ENCODE measurements at regions not wholly inside any gene's neighbourhood (a gene's known extent, or its start where the extent isn't known, plus 50 kb on each side); places are given as distances from the start of the nearest gene placed in this dataset.

DNA sequence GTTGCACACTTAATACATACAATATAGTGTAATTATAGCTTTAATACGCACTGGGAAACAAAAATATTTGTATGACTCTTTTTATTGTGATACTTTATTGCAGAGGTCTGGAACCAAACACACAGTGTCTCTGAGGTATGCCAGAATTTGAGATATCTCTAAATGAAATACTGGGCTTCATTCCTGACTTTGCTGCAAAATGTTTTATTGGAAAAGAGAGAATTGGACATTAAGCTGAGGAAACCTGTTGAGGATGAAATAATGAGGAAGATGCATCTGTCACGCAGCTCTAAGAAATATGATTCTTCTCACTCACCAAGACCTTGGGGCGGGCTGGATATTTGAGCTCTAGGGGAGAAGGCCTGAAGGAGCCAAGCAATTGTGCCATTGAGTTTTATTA lies 242.1 kb downstream of the CPE start:
- ATAC-seq: no peak
- Histone ChIP-seq H3K4me3 (ENCODE audit: low read depth in 2 of 2, low read length in 2 of 2) (no peak overlapping the region), H3K4me1 (ENCODE audit: control insufficient read depth, insufficient read depth, low read length) (no peaks in the 10 kb centered on the region), H3K27me3 (ENCODE audit: control insufficient read depth, insufficient read depth, low read length) (no peaks in the 10 kb centered on the region), H3K9me3 (ENCODE audit: control insufficient read depth, insufficient read depth, low read depth, low read length) (no peaks in the 10 kb centered on the region), H3K27ac (ENCODE audit: low read length) (no peak overlapping the region), H3K36me3 (ENCODE audit: control insufficient read depth, insufficient read depth, low read length) (no peaks in the 10 kb centered on the region)
- BruUV-seq (replicated peaks): no TSS peak
- in situ Hi-C loops (cut with HindIII; ENCODE audit: low pct_unique_long_range_greater_than_20kb, low sequenced_read_pairs) (no loop called here), intact Hi-C loops (cut with micrococcal nuclease; ENCODE audit: unreplicated experiment) (no loop called here)
- no peak for DNase-seq (ENCODE audit: low read depth, low spot score)
- CTCF ChIA-PET: no interaction called here
- POLR2A ChIA-PET: no interaction called here
- TF ChIP-seq TCF7L2 (IDR thresholded peaks at IDR 0.05; ENCODE audit: low read depth, low read length) (no peak), POLR2AphosphoS5 (IDR thresholded peaks at IDR 0.05; ENCODE audit: low read depth, low read length) (no peak), SIN3A (IDR thresholded peaks at IDR 0.05; ENCODE audit: borderline replicate concordance, insufficient read depth, low read depth, low read length) (no peak)
- TF ChIP-seq, protein P1, sequence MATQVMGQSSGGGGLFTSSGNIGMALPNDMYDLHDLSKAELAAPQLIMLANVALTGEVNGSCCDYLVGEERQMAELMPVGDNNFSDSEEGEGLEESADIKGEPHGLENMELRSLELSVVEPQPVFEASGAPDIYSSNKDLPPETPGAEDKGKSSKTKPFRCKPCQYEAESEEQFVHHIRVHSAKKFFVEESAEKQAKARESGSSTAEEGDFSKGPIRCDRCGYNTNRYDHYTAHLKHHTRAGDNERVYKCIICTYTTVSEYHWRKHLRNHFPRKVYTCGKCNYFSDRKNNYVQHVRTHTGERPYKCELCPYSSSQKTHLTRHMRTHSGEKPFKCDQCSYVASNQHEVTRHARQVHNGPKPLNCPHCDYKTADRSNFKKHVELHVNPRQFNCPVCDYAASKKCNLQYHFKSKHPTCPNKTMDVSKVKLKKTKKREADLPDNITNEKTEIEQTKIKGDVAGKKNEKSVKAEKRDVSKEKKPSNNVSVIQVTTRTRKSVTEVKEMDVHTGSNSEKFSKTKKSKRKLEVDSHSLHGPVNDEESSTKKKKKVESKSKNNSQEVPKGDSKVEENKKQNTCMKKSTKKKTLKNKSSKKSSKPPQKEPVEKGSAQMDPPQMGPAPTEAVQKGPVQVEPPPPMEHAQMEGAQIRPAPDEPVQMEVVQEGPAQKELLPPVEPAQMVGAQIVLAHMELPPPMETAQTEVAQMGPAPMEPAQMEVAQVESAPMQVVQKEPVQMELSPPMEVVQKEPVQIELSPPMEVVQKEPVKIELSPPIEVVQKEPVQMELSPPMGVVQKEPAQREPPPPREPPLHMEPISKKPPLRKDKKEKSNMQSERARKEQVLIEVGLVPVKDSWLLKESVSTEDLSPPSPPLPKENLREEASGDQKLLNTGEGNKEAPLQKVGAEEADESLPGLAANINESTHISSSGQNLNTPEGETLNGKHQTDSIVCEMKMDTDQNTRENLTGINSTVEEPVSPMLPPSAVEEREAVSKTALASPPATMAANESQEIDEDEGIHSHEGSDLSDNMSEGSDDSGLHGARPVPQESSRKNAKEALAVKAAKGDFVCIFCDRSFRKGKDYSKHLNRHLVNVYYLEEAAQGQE (IDR thresholded peaks at IDR 0.05; ENCODE audit: insufficient read depth in 1 of 2, low read depth in 2 of 2, low read length in 1 of 2): no peak
- TF ChIP-seq, protein P2, sequence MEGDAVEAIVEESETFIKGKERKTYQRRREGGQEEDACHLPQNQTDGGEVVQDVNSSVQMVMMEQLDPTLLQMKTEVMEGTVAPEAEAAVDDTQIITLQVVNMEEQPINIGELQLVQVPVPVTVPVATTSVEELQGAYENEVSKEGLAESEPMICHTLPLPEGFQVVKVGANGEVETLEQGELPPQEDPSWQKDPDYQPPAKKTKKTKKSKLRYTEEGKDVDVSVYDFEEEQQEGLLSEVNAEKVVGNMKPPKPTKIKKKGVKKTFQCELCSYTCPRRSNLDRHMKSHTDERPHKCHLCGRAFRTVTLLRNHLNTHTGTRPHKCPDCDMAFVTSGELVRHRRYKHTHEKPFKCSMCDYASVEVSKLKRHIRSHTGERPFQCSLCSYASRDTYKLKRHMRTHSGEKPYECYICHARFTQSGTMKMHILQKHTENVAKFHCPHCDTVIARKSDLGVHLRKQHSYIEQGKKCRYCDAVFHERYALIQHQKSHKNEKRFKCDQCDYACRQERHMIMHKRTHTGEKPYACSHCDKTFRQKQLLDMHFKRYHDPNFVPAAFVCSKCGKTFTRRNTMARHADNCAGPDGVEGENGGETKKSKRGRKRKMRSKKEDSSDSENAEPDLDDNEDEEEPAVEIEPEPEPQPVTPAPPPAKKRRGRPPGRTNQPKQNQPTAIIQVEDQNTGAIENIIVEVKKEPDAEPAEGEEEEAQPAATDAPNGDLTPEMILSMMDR (IDR thresholded peaks at IDR 0.05): no peak

DNA sequence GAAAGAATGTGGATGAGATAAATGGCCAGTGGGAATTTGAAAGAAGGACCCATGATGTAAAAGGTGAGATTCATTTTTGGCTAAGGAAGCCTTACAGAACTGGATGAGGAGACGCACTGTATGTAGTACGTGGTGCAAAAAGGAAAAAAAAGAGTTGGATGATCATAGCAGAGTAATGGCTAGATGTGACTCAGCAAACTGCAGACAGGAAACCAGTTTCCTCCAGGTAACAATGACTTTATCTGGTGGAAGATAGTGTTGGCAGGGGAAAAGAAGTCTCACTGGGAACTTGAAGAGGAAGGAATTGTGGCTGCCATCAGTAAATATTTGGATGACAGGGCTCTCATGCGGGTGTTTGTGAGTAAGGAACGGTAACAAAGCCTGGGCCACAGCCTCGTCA lies 243.2 kb downstream of the CPE start:
- TF ChIP-seq TCF7L2 (IDR thresholded peaks at IDR 0.05; ENCODE audit: low read depth, low read length) (no peak), POLR2AphosphoS5 (IDR thresholded peaks at IDR 0.05; ENCODE audit: low read depth, low read length) (no peak), SIN3A (IDR thresholded peaks at IDR 0.05; ENCODE audit: borderline replicate concordance, insufficient read depth, low read depth, low read length) (no peak)
- TF ChIP-seq, protein P2 (IDR thresholded peaks at IDR 0.05): no peak
- TF ChIP-seq, protein P1 (IDR thresholded peaks at IDR 0.05; ENCODE audit: insufficient read depth in 1 of 2, low read depth in 2 of 2, low read length in 1 of 2): no peak
- ChIA-PET CTCF (no interaction called here), POLR2A (no interaction called here)
- in situ Hi-C loops (cut with HindIII; ENCODE audit: low pct_unique_long_range_greater_than_20kb, low sequenced_read_pairs): no loop called here
- H3K27me3 ChIP-seq (ENCODE audit: control insufficient read depth, insufficient read depth, low read length): no peaks in the 10 kb centered on the region
- H3K9me3 ChIP-seq (ENCODE audit: control insufficient read depth, insufficient read depth, low read depth, low read length): no peaks in the 10 kb centered on the region
- DNase-seq (ENCODE audit: low read depth, low spot score): no peak
- no TSS peak for BruUV-seq (replicated peaks)
- no peak overlapping the region for H3K27ac ChIP-seq (ENCODE audit: low read length)
- no peaks in the 10 kb centered on the region for H3K4me1 ChIP-seq (ENCODE audit: control insufficient read depth, insufficient read depth, low read length)
- ATAC-seq: no peak
- no peak overlapping the region for H3K4me3 ChIP-seq (ENCODE audit: low read depth in 2 of 2, low read length in 2 of 2)
- intact Hi-C loops (cut with micrococcal nuclease; ENCODE audit: unreplicated experiment): no loop called here
- no peaks in the 10 kb centered on the region for H3K36me3 ChIP-seq (ENCODE audit: control insufficient read depth, insufficient read depth, low read length)
